GM08714 (cell line): ENCODE measurements at regions not wholly inside any gene's neighbourhood (a gene's known extent, or its start where the extent isn't known, plus 50 kb on each side); places are given as distances from the start of the nearest gene placed in this dataset.

Experiments
- H3K4me3 ChIP-seq: fragments of 200-500 bp; sonication (Bioruptor generic); 2 replicates; pipeline ENCODE4 v1.5.1; 2014; ENCODE audit warnings: mild to moderate bottlenecking, low read length, inconsistent platforms
- ZNF274 ChIP-seq: IDR thresholded peaks from 2 replicates; pipeline ENCODE4 v1.6.1; 2012; ENCODE audit warnings: mild to moderate bottlenecking, low read depth, low read length

DNA sequence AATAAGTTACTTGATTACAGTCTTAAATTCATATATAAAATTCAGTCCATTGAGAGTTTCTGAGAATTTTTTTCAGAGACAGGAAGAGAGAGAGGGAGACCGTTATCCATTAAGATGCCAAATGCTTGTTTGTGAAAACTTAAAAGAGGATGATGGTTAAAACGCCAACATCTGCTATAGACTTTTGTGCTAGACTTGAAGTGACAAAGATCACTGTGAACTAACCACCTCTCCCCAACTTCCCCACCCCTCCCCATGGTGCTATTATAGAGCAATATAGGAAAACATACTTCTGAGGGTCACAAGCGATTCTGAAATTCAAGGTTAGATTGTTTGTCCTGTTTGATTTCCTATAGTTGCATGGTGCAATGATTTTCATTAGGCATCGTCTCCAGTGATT, 440.8 kb downstream of the RMST start:
- no peak overlapping the region for H3K4me3 ChIP-seq
- no peak for TF ChIP-seq ZNF274

DNA sequence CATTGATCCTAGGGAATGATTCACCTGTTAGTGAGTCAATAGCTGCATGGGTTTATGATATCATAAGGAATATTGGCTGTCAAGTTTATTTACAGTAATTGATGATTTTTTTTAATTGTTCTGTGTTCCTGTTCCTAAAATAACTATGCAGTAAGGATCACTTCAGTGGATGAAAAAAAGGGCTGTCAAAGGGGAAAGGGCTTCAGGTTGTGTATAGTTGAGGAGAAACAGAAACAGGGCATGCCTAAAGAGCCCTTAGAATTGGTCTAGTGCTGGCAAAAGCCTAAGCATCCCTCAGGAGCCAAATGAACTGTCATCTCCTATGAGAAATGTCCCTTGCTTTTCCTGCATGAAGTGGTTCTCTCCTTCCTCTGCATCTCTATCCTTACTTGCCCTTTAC, 444.9 kb downstream of the RMST start:
- no peak for TF ChIP-seq ZNF274
- H3K4me3 ChIP-seq, result no peak overlapping the region

DNA sequence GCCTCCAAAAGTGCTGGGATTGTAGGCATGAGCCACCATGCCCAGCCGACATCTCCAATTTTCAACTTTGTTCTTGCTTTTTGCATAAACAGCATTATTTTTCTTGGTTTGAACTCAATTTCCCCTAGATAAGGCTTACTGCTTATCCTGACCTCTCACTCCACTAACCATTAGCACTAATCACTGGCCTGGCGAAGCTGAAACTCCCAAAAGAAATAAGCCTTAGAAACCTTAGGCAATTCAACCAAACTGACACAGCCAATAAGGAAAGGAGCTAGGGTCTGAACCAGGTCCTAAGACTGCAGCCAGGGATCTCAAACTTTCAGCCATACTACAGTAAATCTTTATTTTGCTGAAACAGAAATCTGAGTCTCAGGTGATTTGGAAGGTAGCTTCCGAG, 448.0 kb downstream of the RMST start:
- H3K4me3 ChIP-seq, result no peak overlapping the region
- no peak for TF ChIP-seq ZNF274

DNA sequence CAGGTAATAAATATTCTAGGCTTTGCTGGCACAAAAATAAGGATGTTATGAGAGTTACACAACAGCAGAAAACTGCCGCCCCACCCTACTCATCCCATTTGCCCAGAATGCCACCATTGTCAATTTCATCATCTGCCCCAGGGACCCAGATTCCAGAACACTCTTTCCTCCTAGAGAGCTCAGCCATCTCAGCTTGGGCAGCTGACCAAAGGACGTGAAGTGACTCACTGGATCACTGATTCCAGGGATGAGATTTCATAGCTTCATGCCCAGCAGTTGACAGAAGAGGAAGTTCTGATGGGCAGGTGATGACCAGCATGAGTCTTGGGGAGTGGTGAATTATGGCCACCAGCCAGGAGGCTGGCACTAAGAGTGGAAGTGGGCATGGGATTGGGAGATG, 450.3 kb downstream of the RMST start:
- no peak overlapping the region for H3K4me3 ChIP-seq
- no peak for TF ChIP-seq ZNF274

DNA sequence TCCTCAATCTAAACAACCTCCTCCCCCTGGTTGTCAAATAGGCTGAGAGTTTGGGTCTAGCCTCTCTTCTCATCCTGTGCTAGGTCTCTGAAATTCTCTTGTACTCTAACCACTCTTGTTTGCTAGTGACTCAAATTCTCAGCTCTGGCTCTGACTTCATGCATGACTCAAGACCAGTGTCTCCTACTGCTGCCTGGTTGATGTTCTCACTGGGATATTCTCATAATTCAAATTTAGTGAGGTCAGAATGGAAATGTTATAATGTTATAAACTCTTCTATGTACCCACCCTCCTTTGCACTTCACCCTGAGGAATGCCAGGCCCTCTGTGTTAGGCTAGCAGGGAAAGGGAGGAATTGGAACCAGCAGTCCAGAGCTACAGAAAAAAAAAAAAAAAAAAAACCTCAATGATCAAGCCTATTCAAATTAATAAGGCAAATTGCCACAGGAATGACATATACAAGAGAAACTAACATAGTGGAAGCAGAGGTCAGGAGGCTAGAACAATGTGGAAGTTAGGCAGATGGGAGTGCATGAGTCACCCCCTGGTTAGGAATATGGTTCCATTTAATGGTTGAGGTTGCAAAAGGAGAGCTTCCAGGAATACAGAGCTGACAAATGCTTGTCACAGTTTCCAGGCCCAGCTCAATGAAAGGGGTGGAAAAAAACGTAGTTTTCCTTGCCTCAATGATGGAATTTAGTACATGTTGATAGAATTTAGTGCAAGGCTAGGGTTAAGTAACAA, 459.5 kb downstream of the RMST start:
- no peak overlapping the region for H3K4me3 ChIP-seq
- no peak for TF ChIP-seq ZNF274

DNA sequence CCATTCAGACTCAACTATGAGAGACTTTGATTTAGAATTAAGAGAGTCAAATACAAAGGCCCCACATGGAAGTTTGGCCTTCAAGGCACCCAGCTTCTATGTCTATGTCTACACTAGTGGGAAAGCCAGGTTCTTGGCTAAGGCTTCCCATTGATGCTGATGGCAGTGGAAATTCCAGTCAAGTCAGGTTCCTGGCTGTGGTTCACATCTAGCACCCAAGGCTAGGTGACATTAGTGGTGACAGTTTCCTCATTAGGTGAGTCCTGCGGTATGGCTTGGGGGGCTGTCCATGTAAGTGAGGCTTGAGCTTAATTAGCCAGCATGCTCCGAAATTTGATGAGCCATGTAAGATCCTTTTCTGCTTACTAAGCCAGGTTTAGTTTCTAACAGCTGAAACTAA, 460.9 kb downstream of the RMST start:
- no peak overlapping the region for H3K4me3 ChIP-seq
- no peak for TF ChIP-seq ZNF274

DNA sequence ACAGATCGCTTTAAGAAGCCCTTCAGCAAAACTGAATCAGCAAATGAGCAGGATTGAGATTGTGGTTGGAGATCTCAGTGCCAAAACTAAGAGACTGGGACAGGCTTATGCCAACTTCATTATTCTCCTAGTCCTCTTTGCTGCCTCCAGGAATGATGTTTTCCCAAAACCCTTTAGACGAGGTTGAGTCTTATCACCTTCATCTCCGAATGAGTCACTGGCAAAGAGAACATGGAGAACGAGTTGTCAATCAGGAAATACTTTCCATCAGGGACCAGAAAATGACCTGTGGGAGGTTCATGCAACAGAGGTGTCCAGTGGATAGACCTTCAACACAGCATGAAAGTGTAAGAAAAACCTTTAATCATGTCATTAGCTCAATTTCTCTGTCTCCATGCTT, 461.5 kb downstream of the RMST start:
- TF ChIP-seq ZNF274, result no peak
- H3K4me3 ChIP-seq, result no peak overlapping the region

DNA sequence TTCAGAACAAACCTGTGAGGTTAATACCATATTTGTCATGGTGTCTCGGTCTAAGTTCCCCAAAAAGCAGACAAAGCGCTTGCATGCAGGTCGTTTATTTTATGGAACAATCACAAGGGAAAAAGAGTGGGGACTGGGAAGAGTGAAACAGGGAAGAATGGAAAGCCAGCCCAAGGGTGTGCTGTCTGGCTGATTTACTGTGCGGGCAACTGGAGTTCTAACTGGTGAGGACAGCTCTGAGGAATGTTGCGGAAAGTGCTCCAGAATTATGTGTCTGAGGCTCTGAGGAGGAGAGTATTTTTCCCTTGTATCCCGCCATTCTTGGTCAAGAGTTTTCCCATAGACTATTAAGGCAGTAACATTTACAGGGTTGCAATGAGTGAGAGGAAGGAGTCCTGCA, 465.4 kb downstream of the RMST start:
- no peak for TF ChIP-seq ZNF274
- no peak overlapping the region for H3K4me3 ChIP-seq

DNA sequence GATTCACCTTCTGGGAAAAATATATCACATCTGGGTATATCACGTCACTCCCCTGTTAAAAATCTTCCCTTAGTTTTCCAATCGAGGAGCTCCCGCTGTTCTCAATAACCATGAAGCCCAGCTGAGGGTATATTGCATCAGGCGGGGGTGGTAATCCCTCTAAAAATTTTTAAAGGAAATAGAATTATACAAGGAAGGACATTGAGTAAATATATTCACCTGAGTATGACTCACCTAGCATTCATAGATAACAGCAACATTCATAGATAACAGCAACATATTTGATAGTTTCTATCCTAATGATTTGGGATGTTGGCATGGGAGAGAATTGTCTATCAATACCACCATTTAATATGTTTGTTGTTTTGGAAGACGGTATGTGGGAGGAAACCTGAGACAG, 473.6 kb downstream of the RMST start:
- no peak for TF ChIP-seq ZNF274

DNA sequence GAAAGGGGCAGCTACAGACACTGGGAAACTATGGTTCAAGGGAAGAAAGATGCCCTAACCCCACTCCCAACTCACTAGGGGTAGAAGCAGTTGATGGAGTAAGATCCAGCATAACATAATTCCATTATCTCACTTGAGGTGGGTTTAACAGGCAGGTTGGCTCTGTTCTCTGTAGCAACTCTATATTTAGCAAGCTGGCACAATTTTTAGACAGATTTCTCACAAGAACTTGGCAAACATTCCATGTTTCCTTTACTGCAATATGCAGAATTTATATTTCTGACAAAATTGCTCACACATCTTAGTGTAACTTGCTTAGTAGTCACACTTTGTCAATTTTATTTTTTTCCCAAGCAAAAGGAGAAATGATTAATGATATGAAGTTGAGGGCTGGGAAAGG, 475.4 kb downstream of the RMST start:
- no peak for TF ChIP-seq ZNF274
- H3K4me3 ChIP-seq, result no peak overlapping the region

More for the DNA sequence above, 473.6 kb downstream of the RMST start:
- H3K4me3 ChIP-seq, result no peak overlapping the region

DNA sequence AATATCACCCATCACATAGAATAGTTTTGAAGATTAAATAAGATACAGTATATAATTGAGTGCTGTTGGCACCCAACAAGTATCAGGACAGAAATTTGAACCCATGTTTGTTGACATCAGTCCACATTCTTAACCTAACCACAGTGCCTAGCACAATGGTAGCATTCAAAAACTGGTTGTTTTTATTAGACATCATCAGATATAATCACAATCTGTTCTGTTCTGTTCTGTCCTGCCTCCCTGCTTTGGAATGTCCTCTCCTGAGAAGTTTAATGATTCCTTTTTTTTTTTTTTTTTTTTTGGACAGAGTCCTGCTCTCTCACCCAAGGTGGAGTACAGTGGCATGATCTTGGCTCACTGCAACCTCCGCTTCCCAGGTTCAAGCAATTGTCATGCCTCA, 476.6 kb downstream of the RMST start:
- no peak for TF ChIP-seq ZNF274
- H3K4me3 ChIP-seq, result no peak overlapping the region

DNA sequence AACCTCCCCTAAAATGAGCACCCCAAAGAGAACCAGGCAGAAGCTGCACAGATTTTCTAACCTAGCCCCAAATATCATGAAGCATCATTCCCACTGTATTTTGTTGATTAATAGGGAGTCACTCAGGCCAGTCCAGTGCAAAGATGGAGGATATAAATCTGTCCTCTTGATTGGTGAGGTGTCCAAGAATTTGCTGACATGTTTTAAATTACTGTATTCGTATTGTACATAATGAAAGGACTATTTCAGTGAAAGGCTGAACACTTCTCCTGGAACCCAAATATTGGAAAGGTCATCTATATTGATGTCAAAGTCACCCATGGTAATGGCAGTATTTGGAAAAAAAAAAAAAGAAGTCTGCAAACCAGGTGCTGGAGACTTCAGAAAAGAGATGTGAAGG, 477.5 kb downstream of the RMST start:
- no peak for TF ChIP-seq ZNF274
- no peak overlapping the region for H3K4me3 ChIP-seq

DNA sequence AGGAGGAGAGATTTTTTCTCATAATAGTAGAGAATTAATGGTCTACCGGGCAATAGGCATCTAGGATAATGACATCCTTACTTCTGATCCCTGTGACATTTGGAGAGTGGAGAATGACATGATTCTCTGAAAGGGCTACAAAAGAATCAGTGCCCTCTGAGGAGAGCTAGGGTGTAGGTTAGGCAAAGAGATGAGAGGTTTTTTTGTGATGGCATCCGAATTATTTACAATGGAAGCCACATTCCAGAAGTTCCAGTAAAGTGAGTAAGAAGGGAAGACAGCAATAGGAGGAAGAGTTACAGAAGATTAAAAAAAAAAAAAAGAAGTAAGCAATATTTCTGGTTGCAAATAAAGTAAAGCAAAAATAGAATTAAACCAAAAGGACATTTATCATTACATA, 478.0 kb downstream of the RMST start:
- no peak overlapping the region for H3K4me3 ChIP-seq
- TF ChIP-seq ZNF274, result no peak

DNA sequence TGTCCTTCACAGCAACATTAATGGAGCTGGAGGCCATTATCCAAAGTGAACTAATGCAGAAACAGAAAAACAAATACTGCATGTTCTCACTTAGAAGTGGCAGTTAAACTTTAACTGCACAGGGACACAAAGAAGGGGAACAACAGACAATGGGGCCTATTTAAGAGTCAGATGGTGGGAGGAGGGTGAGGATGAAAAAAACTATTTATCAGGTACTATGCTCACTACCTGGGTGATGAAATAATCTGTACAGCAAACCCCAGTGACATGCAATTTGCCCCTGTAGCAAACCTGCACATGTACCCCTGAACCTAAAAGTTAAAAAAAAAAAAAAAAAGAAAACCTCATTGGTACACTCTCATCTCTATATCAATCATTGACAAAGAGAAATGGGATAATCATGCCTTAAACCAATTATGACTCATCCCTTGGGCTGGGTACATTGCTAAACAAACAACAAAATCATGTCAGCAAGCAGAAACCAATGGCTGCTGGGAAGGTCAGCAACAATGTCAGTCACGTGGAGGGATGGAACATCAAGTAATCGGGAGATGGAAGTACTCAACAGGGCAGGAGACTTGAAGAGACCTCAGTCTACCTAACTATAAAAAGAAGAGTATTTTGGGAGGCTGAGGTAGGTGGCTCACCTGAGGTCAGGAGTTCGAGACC, 479.2 kb downstream of the RMST start:
- H3K4me3 ChIP-seq, result no peak overlapping the region
- TF ChIP-seq ZNF274, result no peak

DNA sequence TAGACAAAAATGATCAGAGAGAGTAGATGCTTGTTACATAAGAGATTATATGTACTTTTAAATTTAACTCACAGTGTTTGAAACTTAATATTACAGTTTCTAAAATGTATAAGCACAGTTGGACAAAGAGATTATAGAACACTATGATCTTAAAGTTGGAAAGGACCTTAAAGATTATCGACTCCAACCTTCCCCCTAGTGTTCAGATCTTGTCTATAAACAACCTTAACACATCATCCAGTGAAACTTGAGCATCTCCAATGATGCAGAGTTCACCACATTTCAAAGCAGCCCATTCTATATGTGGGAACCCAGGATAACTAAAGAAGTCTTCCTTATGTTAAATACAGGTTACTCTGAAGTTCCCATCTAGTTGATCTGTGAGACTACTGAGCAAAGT, 480.8 kb downstream of the RMST start:
- H3K4me3 ChIP-seq, result no peak overlapping the region
- TF ChIP-seq ZNF274, result no peak

DNA sequence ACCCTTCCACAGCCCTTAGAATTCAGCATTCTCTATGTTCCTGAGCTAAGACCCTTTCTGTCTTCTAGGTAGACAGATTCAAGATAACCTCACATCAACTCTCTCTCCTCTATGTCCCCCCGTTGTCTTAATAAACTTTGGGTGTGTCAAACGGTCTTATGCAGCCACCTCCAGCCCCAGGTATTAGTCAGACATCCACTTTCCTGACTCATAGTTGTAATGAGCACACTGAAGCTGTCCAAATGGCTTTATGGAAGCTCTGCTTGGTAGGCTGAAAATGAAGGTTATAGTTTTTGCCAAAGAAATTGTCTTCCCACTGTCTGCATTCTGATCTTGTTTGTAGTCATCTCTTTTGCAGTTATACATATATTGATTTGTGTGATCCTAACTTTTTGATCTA, 482.0 kb downstream of the RMST start:
- TF ChIP-seq ZNF274, result no peak

DNA sequence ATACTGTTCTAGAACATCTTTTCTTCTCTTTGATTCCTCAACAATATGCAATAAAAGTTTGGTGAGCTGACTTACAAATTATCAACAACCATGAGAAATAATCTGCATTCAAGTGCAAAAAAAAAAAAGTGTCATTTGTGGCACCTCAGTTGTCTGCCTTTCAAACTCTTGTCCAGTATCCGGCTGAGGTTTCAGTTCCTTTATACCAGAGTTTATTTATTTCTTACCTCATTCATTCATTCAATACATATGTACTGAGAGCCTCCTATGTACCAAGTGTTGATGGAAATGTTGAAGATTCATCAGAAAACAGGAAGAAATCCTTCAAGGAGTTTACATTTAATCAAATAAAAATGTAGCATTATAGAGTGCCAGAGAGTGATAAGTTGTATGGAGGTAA, 484.1 kb downstream of the RMST start:
- no peak for TF ChIP-seq ZNF274
- no peak overlapping the region for H3K4me3 ChIP-seq

More for the DNA sequence above, 482.0 kb downstream of the RMST start:
- no peak overlapping the region for H3K4me3 ChIP-seq
